ENCODE measurements at regions not wholly inside any gene's neighbourhood (a gene's known extent, or its start where the extent isn't known, plus 50 kb on each side); places are given as distances from the start of the nearest gene placed in this dataset.
"Not testable (repeated sequence)": the region's sequence is repeated elsewhere in the genome, so short reads cannot be mapped to it uniquely, and the experiment has no call there.

- no peak for DNase-seq
Measured at GRCh38 chr3:21237638-21238037, 513.4 kb downstream of the ZNF385D start.

GRCh38 chr3:21235491-21235890, 515.5 kb downstream of the ZNF385D start:
- DNase-seq: no peak

- no peak for DNase-seq
Measured at GRCh38 chr3:21234933-21235332, 516.1 kb downstream of the ZNF385D start.

GRCh38 chr3:21229426-21230135, 521.4 kb downstream of the ZNF385D start:
- no peak for DNase-seq

GRCh38 chr3:21226086-21226485, 524.9 kb downstream of the ZNF385D start:
- no peak for DNase-seq

- DNase-seq: no peak
Measured at GRCh38 chr3:21220944-21221343, 530.1 kb downstream of the ZNF385D start.

- no peak for DNase-seq
Measured at GRCh38 chr3:21216598-21216997, 534.4 kb downstream of the ZNF385D start.

GRCh38 chr3:21204122-21204521, 546.9 kb downstream of the ZNF385D start:
- DNase-seq: not testable (repeated sequence)

- DNase-seq: no peak
Measured at GRCh38 chr3:21195203-21195602, 555.8 kb downstream of the ZNF385D start.

- not testable (repeated sequence) for DNase-seq
Measured at GRCh38 chr3:21194036-21194435, 557.0 kb downstream of the ZNF385D start.

GRCh38 chr3:21188459-21188858, 562.6 kb downstream of the ZNF385D start:
- no peak for DNase-seq

- no peak for DNase-seq
Measured at GRCh38 chr3:21185816-21186314, 565.1 kb downstream of the ZNF385D start.

- DNase-seq: no peak
Measured at GRCh38 chr3:21174461-21174860, 576.5 kb downstream of the ZNF385D start.

GRCh38 chr3:21170964-21171363, 580.0 kb downstream of the ZNF385D start:
- DNase-seq: no peak

GRCh38 chr3:21169948-21170347, 581.1 kb downstream of the ZNF385D start:
- no peak for DNase-seq

- DNase-seq: no peak
Measured at GRCh38 chr3:21168471-21168870, 582.5 kb downstream of the ZNF385D start.

GRCh38 chr3:21163956-21164355, 587.1 kb downstream of the ZNF385D start:
- no peak for DNase-seq

GRCh38 chr3:21159543-21159906, 591.5 kb downstream of the ZNF385D start:
- no peak for DNase-seq

GRCh38 chr3:21158861-21159542, 592.0 kb downstream of the ZNF385D start:
- DNase-seq: no peak

- DNase-seq: no peak
Measured at GRCh38 chr3:21154911-21155310, 596.1 kb downstream of the ZNF385D start.

- no peak for DNase-seq
Measured at GRCh38 chr3:21152555-21152954, 598.5 kb downstream of the ZNF385D start.

- DNase-seq: no peak
Measured at GRCh38 chr3:21142949-21143348, 608.1 kb downstream of the ZNF385D start.

GRCh38 chr3:21142031-21142430, 609.0 kb downstream of the ZNF385D start:
- no peak for DNase-seq

GRCh38 chr3:21140785-21141184, 610.2 kb downstream of the ZNF385D start:
- DNase-seq: no peak

GRCh38 chr3:21138085-21138484, 612.9 kb downstream of the ZNF385D start:
- DNase-seq: no peak

Measured in activated CD4-positive, alpha-beta T cell treated with anti-CD3 and anti-CD28 coated beads, Interleukin-2, amount 50 U/mL, for 16 hours (primary cell).